ENCODE measurements at regions not wholly inside any gene's neighbourhood (a gene's known extent, or its start where the extent isn't known, plus 50 kb on each side); places are given as distances from the start of the nearest gene placed in this dataset.

GRCh38 chr15:66956672-66957430 lies 108.6 kb upstream of the SMAD3 start:
- TF ChIP-seq POLR2A (IDR thresholded peaks at IDR 0.05) (no peak), POLR2AphosphoS5 (IDR thresholded peaks at IDR 0.05) (no peak)
- TF ChIP-seq, protein P1, sequence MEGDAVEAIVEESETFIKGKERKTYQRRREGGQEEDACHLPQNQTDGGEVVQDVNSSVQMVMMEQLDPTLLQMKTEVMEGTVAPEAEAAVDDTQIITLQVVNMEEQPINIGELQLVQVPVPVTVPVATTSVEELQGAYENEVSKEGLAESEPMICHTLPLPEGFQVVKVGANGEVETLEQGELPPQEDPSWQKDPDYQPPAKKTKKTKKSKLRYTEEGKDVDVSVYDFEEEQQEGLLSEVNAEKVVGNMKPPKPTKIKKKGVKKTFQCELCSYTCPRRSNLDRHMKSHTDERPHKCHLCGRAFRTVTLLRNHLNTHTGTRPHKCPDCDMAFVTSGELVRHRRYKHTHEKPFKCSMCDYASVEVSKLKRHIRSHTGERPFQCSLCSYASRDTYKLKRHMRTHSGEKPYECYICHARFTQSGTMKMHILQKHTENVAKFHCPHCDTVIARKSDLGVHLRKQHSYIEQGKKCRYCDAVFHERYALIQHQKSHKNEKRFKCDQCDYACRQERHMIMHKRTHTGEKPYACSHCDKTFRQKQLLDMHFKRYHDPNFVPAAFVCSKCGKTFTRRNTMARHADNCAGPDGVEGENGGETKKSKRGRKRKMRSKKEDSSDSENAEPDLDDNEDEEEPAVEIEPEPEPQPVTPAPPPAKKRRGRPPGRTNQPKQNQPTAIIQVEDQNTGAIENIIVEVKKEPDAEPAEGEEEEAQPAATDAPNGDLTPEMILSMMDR (IDR thresholded peaks at IDR 0.05 in 8 of 11, conservative IDR thresholded peaks at IDR 0.05 in 3 of 11) = no peak

Measured in spleen (tissue), 7 donors.